SU-DHL-6 (cell line): ENCODE measurements at regions not wholly inside any gene's neighbourhood (a gene's known extent, or its start where the extent isn't known, plus 50 kb on each side); places are given as distances from the start of the nearest gene placed in this dataset.

Experiments
- CTCF ChIP-seq: fragments of 200-600 bp; sonication (generic); IDR thresholded peaks from one replicate; pipeline ENCODE4 v1.5.1; 2017; ENCODE audit warnings: antibody characterized with exemption, mild to moderate bottlenecking, low read length, moderate library complexity; ENCODE audit not compliant: insufficient read depth, poor library complexity, severe bottlenecking
- EZH2phosphoT487 ChIP-seq: fragments of 200-600 bp; sonication (generic), shearing (Covaris generic); conservative IDR thresholded peaks from 2 replicates; pipeline ENCODE4 v1.6.1; 2018; ENCODE audit warnings: mild to moderate bottlenecking, antibody characterized with exemption, low read length, moderate library complexity, mixed read lengths

DNA sequence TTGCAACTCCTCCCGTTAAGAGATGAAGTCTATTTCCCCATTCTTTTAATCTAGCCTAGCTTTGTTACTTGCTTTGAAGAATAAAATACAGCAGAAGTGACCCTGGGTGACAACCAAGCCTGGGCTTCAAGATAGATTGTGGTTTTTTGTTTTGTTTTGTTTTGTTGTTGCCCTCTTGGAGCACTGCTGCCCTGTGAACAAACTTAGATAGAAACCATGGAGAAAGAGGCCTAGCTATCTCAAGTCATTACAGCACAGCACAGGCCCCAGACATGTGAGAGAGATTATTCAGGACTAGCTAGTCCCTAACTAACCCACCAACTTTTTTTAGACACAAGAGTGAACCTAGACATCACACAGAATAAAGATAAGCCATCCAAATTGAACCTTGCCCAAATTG is 475.2 kb downstream of the EPHA7 start:
- TF ChIP-seq CTCF (no peak), EZH2phosphoT487 (no peak)
